Activated CD4-positive, alpha-beta T cell treated with anti-CD3 and anti-CD28 coated beads, Interleukin-2, amount 50 U/mL, for 48 hours (primary cell): ENCODE measurements at regions not wholly inside any gene's neighbourhood (a gene's known extent, or its start where the extent isn't known, plus 50 kb on each side); places are given as distances from the start of the nearest gene placed in this dataset.
A peak's percentile ranks its signal among the peaks of the same experiment; 100 is the strongest.
"Not testable (repeated sequence)": the region's sequence is repeated elsewhere in the genome, so short reads cannot be mapped to it uniquely, and the experiment has no call there.

ENCODE experiments used
- DNase-seq, 2 experiments: peaks; one replicate each; pipeline ENCODE4 v3.0.0-alpha.2; 2020

DNA sequence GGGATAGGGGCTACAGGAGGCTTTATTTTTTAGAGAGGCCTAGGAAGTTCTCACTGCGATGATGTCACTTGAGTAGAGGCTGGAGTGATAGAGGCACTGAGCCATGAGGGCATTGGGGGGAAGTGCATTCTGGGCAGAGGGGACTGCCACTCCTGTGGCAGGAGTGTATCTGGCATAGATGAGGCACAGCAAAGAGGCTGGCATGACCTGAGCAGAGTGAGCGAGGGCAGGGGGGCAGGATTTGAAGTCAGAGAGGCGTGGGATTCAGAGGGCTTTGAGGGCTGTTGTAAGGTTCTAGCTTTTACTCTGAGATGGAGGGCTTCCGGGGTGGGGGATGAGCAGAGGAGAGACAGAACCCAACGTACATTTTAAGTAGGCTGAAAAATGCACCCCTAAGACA lies 91.9 kb upstream of the SH3PXD2B start:
- DNase-seq: no peak

DNA sequence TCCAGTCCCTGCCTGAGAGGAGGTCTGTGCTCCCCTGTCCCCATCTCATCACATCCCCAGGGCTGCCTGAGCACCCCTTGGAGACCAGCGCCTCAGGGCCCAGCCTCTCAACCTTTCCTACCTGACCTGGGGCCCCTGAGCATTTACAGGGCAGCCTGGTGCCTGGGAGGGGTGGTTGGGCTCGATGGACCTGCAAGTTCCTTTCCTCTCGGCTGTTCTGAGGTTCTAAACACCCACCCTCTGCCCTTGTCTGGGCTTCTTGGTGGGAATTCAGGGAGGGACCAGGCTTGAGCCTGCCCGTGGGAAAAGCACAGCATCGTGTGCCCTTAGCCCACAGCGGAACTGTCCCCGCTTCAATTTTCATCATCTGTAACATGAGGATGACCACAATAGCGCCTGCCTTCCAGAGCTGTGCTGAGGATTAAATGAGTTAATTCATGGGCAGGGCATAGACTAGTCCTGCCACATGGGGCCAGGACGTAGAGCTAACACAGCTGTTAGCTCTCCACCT lies 91.0 kb upstream of the SH3PXD2B start:
- DNase-seq: no peak

GRCh38 chr5:172544371-172545095 lies 90.2 kb upstream of the SH3PXD2B start:
- no peak for DNase-seq

- no peak for DNase-seq
Observed at GRCh38 chr5:172543484-172544298, 89.4 kb upstream of the SH3PXD2B start.

DNA sequence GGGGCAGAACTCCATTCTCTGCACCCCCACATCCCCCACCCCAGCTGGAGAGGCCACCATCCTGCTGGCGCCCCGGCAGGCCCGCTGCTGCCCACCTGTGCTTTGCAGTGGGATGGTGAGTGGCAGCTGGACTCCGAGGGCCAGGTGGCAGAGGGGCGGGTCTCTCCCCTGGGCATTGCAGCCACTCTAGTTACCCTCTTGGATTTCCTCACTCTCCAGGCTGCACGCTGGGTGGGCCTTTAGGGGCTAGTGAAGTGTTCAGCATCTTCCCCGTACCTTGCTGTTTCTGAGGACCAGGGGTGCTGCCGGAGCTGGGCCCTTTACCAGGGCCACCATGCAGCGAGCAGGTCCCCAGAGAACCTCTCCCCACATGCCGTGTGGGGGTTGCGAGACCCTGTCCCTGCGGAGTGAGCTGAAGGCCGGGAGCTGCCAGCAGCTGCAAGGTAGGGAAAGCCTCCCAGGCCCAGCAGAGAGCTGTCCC lies 88.4 kb upstream of the SH3PXD2B start:
- no peak for DNase-seq

DNA sequence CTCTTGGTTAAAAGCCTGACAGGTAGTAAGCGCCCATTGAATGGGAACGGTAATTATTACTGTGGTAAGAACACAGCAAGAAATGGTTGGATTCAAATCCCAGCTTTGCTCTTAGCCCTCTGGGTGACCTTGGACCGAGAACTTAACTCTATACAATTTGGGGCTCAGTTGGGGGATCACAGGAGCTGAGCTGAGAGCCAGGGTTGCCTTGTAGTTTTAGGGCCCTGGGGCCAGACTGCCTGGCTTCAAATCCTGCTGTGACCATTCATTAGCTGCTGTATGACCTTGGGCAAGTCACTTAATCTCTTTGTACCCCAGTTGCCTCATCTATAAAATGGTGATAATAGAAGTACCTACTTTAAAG lies 87.4 kb upstream of the SH3PXD2B start:
- no peak for DNase-seq

GRCh38 chr5:172541099-172541772 lies 86.9 kb upstream of the SH3PXD2B start:
- no peak for DNase-seq

- no peak for DNase-seq
Observed at GRCh38 chr5:172540099-172540870, 86.0 kb upstream of the SH3PXD2B start.

DNA sequence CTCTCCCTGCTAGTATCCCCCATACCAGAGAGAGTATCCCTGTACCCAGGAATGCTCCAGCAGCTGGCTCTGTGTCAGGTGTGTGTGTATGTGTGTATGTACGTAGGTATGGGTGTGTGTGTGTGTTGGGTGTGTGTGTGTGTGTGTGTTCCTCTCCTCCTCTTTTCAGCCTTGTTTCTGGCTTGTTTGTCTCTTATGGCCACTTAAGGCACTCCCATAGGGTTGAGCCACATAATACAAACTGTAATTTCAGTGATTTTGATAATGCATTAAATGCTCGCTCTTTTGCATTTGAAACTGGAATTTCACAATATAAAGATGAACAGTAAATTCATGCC lies 80.8 kb upstream of the SH3PXD2B start:
- DNase-seq: no peak

GRCh38 chr5:172534229-172535107 lies 80.1 kb upstream of the SH3PXD2B start:
- DNase-seq: no peak

DNA sequence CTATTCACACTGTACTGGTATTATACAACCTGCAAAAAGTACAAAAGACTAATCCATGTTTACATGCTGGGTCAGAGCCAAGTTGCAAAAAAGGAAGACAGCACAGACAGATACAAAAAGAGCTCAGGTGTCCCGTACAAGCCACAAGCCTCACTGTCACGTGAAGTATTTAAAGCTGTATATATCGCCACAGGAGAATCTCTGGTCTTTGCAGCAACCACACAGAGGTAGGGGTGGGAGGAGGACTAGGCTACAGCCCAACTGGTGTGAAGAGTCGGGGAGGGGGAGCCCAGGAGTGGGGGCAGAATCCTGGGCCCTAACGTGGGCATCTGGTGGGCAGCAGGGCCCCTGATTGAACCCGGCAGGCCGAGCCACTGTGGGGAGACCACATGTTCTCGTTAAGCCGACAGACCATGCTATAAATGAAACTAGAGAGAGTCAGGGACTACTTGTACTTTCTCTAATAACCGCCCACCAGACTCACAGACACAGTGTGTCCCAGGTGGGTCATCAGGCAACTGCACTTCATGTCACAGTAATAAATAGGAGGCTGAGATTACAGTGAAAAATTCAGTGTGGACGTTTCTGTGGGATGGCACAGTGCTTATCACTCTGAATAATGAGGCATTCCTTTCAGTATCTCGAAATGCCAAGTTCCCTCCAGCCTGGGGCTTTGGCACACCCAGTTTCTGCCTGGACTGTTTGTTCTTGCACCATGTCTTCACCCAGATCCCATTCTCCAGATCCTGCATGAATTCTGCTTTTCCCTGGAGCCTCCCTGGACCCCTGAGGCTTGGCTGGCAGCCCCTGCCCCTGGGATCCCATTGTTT lies 79.3 kb upstream of the SH3PXD2B start:
- DNase-seq: no peak

DNA sequence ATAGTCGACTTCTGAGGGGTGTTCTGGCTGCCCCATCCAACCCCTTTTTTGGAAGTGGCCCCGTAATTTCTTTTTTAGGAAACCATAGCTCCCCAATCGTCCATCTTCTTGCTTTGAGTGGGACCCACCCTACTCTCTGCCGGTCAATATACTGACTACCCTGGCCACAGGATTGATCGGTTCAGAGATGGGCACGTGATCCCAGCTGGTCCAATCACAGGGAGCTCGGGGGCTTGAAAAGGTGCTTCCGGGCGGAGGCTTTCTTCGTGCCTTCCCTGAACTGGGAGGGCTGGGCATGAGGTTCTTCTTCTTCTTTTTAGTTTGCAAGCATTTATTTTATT lies 78.7 kb upstream of the SH3PXD2B start:
- no peak for DNase-seq

- DNase-seq: not testable (repeated sequence)
Observed at GRCh38 chr5:172532439-172532838, 78.1 kb upstream of the SH3PXD2B start.

DNA sequence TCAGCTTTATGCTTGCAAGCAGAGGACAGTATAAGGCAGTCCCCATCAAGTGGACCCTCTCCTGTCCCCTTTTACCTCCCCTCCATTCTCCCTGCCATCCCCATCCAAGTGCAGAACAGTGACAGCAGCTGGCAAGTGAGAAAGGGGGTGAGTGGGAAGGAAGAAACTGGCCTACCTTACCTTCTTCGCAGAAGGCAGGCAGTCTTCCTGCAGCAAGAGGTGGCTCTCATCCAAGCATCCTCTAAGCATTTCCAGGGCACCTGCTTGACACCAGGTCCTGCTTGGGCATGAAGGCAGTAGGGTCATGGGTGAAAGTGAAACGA lies 77.3 kb upstream of the SH3PXD2B start:
- no peak for DNase-seq

DNA sequence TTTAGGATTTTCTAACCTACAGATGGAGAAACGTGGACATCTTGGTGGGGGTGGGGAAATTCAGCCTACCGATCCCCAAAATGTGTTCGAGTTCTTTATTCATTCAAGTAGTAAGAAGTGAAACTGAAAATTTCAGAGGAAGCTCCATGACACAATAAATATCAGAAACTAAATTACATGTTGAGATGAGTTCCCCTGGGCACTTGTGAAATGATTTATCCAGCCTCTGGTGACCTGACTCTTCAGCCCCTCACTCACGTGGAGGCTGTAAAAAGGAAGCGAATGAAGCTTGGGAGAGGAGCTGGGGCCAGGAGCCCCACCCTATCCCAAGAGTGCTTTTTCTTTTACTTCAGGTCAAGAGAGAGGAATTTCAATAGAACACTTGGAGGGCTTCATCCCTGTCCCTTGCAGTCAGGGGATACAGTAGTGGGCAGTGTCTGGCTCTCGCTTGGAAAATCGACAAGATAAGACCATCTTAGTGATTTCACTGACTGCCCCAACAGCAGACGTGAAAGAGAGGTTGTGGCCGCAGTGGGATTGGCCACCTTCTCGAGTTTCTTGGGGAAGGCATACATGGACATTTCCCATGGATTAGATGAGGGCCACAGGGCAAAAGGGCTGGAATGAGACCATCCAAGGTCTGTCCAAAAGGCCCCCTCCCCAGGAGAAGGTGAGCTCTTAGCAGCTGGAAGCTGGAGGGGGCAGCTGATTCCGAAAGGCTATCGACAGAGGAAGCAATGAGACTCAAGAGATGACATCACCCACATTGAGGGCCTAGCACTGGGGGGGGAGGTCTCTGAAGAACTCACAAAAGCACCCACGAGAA lies 76.8 kb upstream of the SH3PXD2B start:
- DNase-seq: peak in 1 of 2 experiments; percentile 9

GRCh38 chr5:172530406-172530805 lies 76.1 kb upstream of the SH3PXD2B start:
- DNase-seq: no peak

GRCh38 chr5:172529896-172530295 lies 75.6 kb upstream of the SH3PXD2B start:
- no peak for DNase-seq

DNA sequence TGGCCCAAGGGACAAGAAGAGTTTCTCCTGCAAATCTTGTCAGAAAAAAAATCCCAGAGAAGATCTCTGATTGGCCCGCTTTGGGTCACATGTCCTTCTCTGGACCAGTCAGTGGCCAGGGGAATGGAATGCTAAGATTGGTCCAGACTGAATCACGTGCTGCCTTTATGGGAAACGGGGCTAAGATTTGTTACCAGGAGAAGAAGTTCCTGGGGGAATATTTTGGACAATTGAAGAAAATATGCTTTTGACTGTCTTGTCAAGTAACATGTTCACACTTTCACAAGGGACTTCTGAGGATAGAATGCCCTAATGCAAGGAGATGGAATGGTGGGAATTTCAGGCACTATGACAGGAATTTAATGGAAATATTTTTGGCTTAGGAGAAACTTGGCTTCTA lies 74.1 kb upstream of the SH3PXD2B start:
- no peak for DNase-seq

- no peak for DNase-seq
Observed at GRCh38 chr5:172527559-172527958, 73.2 kb upstream of the SH3PXD2B start.

GRCh38 chr5:172525996-172526360 lies 71.7 kb upstream of the SH3PXD2B start:
- DNase-seq: no peak
